ENCODE measurements at regions not wholly inside any gene's neighbourhood (a gene's known extent, or its start where the extent isn't known, plus 50 kb on each side); places are given as distances from the start of the nearest gene placed in this dataset.

DNA sequence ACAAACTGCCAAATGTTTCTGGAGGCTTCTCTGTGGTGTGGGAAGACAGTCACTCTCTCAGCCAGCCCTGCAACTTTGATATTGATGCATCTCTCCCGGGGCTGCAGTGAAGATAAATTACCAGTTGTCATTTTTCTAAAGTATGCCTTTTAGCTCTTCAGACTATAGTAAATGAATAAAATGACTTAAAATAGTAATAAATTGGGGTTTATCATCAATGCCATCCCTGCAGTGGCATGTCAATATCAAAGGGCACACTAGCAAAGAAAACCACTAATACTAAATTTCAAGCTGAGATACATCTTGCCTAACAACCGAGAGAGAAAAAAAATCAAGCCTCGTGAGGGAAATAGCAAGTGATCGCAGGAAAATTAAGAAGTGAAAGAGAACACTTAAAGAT is 749.5 kb upstream of the SLC39A10 start:
- TF ChIP-seq, protein P1, sequence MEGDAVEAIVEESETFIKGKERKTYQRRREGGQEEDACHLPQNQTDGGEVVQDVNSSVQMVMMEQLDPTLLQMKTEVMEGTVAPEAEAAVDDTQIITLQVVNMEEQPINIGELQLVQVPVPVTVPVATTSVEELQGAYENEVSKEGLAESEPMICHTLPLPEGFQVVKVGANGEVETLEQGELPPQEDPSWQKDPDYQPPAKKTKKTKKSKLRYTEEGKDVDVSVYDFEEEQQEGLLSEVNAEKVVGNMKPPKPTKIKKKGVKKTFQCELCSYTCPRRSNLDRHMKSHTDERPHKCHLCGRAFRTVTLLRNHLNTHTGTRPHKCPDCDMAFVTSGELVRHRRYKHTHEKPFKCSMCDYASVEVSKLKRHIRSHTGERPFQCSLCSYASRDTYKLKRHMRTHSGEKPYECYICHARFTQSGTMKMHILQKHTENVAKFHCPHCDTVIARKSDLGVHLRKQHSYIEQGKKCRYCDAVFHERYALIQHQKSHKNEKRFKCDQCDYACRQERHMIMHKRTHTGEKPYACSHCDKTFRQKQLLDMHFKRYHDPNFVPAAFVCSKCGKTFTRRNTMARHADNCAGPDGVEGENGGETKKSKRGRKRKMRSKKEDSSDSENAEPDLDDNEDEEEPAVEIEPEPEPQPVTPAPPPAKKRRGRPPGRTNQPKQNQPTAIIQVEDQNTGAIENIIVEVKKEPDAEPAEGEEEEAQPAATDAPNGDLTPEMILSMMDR (IDR thresholded peaks at IDR 0.05; ENCODE audit: extremely low read depth in 1 of 2, insufficient read depth in 1 of 2, low read depth in 1 of 2, low read length in 2 of 2) = no peak
- no peak for TF ChIP-seq EZH2 (IDR thresholded peaks at IDR 0.05; ENCODE audit: borderline replicate concordance, low read depth, low read length, severe bottlenecking)
- no peak for TF ChIP-seq FOS (IDR thresholded peaks at IDR 0.05; ENCODE audit: borderline replicate concordance, insufficient read depth, low read length)
- no peak for TF ChIP-seq POLR2A (IDR thresholded peaks at IDR 0.05; ENCODE audit: low read depth, low read length)
- TF ChIP-seq POLR2AphosphoS5 (IDR thresholded peaks at IDR 0.05; ENCODE audit: insufficient read depth, low read depth, low read length) = no peak
- TF ChIP-seq MYC (IDR thresholded peaks at IDR 0.05; ENCODE audit: low read depth, low read length) = no peak

Measured in endothelial cell of umbilical vein (primary cell).